K562 (cell line): ENCODE measurements at regions not wholly inside any gene's neighbourhood (a gene's known extent, or its start where the extent isn't known, plus 50 kb on each side); places are given as distances from the start of the nearest gene placed in this dataset.

ENCODE experiments used
- ATAC-seq: fragments of 200-7000 bp; cut with Tn5 transposase; 3 replicates; pipeline ENCODE4 v1.9.1; 2020; ENCODE audit warnings: moderate library complexity
- BruUV-seq: library from RNA; stranded (reverse); fragments of 400-500 nt; replicated peaks from 2 replicates; lab custom pipeline; 2021; lab: Mats Ljungman, UMichigan
- CTCF ChIA-PET: fragments of 300-600 bp; formaldehyde crosslinking; extraction: SDS; loops from one replicate; lab custom pipeline; 2021; ENCODE audit warnings: low intra/inter-chr PET ratio; lab: Yijun Ruan, JAX
- POLR2A ChIA-PET: fragments of 300-600, 350-650 bp; sonication (Branson Sonifier 250); formaldehyde crosslinking; extraction: SDS; loops from one replicate; lab custom pipeline; 2021; ENCODE audit warnings: antibody characterized with exemption, inconsistent platforms; lab: Yijun Ruan, JAX
- DNase-seq, 4 experiments: peaks; one replicate each; pipeline versions ENCODE4 v3.0.0 to v3.0.0-alpha.2; 2011 to 2018; ENCODE audit warnings: low spot score in 3 of 4, mixed read lengths in 3 of 4; ENCODE audit errors: extremely low read depth in 1 of 4
- FAIRE-seq: peaks from 2 replicates; lab custom pipeline; 2011; peaks lifted over from hg19 to GRCh38; lab: Jason Lieb, UNC
- H2AFZ ChIP-seq: 2 replicates; pipeline ENCODE4 v1.6.0; 2011; ENCODE audit warnings: low read depth, low read length, control low read depth, inconsistent platforms
- H3K27ac ChIP-seq: fragments of 200-600 bp; 3 replicates; pipeline ENCODE4 v1.8.0; 2011; ENCODE audit warnings: low read depth, mild to moderate bottlenecking, control low read depth, inconsistent platforms, low read length, moderate library complexity, mixed read lengths; ENCODE audit errors: extremely low read depth
- H3K27me3 ChIP-seq, 2 experiments: fragments of 300-600 bp in 1 of 2; 2 replicates in 1 of 2; 3 replicates in 1 of 2; pipeline versions ENCODE4 v1.6.0 to v1.8.0; 2011; ENCODE audit warnings: inconsistent platforms in 2 of 2, low read length in 2 of 2, mild to moderate bottlenecking in 1 of 2, mixed read lengths in 1 of 2, moderate library complexity in 1 of 2; ENCODE audit not compliant: control insufficient read depth in 2 of 2, insufficient read depth in 2 of 2
- H3K36me3 ChIP-seq: fragments of 300-600 bp; 3 replicates; pipeline ENCODE4 v1.8.0; 2011; ENCODE audit warnings: mild to moderate bottlenecking, low read length, inconsistent platforms; ENCODE audit not compliant: control insufficient read depth, insufficient read depth
- H3K4me1 ChIP-seq, 2 experiments: fragments of 200-600 bp in 1 of 2; replicated peaks in 1 of 2; 2 replicates in 1 of 2; 3 replicates in 1 of 2; pipeline versions ENCODE4 v1.5.1 to v1.8.0; 2011; ENCODE audit warnings: inconsistent platforms in 2 of 2, low read length in 2 of 2, mild to moderate bottlenecking in 1 of 2, mixed read lengths in 1 of 2, moderate library complexity in 1 of 2; ENCODE audit not compliant: control insufficient read depth in 2 of 2, insufficient read depth in 2 of 2
- H3K4me2 ChIP-seq: 2 replicates; pipeline ENCODE4 v1.6.1; 2011; ENCODE audit warnings: low read length, control low read depth, inconsistent platforms, mixed read lengths; ENCODE audit not compliant: insufficient read depth
- H3K4me3 ChIP-seq: fragments of 200-600 bp; sonication (generic), shearing (Covaris generic); 2 replicates; pipeline ENCODE4 v1.5.1; 2016; ENCODE audit warnings: control low read depth, inconsistent platforms
- H3K79me2 ChIP-seq: fragments of 200-600 bp; 3 replicates; pipeline ENCODE4 v1.8.0; 2011; ENCODE audit warnings: low read length, inconsistent platforms; ENCODE audit not compliant: control insufficient read depth, insufficient read depth
- H3K9ac ChIP-seq, 2 experiments: 2 replicates each; pipeline versions ENCODE4 v1.6.0 to v1.6.1; 2011; ENCODE audit warnings: low read depth in 2 of 2, low read length in 2 of 2, control low read depth in 1 of 2, inconsistent platforms in 1 of 2, mild to moderate bottlenecking in 1 of 2, mixed read lengths in 1 of 2; ENCODE audit not compliant: insufficient read depth in 1 of 2
- H3K9me1 ChIP-seq: one replicate; pipeline ENCODE4 v1.6.0; 2011; ENCODE audit warnings: inconsistent platforms, mild to moderate bottlenecking, low read length, moderate library complexity; ENCODE audit not compliant: control insufficient read depth, insufficient read depth
- H3K9me3 ChIP-seq: replicated peaks from 2 replicates; pipeline ENCODE4 v1.5.1; 2011; ENCODE audit warnings: low read depth, low read length, inconsistent platforms; ENCODE audit not compliant: control insufficient read depth, insufficient read depth
- H4K20me1 ChIP-seq: replicated peaks from 2 replicates; pipeline ENCODE4 v1.6.1; 2011; ENCODE audit warnings: low read length, inconsistent platforms, mixed read lengths; ENCODE audit not compliant: control insufficient read depth, insufficient read depth
- MTF1 ChIP-seq: fragments of 250-450 bp; sonication (Bioruptor Pico); IDR thresholded peaks from 2 replicates; pipeline ENCODE4 v1.9.0; 2021; ENCODE audit warnings: moderate library complexity, mild to moderate bottlenecking, inconsistent platforms, borderline replicate concordance
- NFYB ChIP-seq: IDR thresholded peaks from 2 replicates; pipeline ENCODE4 v1.6.1; 2011; ENCODE audit warnings: mild to moderate bottlenecking, moderate library complexity; ENCODE audit not compliant: insufficient read length; ENCODE audit errors: extremely low read depth
- RAD51 ChIP-seq: fragments of 450-650 bp; IDR thresholded peaks from 2 replicates; pipeline ENCODE4 v1.7.1; 2016; ENCODE audit warnings: low read depth, mild to moderate bottlenecking, borderline replicate concordance
- TFE3 ChIP-seq: fragments of 450-650 bp; formaldehyde crosslinking; IDR thresholded peaks from 2 replicates; pipeline ENCODE4 v1.4.0; 2020; ENCODE audit warnings: mild to moderate bottlenecking, mixed read lengths
- USF2 ChIP-seq: sonication (generic); formaldehyde crosslinking; IDR thresholded peaks from 2 replicates; pipeline ENCODE4 v1.5.0; 2020; ENCODE audit warnings: missing genetic modification reagents
- ZNF766 ChIP-seq: fragments of 200-800 bp; sonication (Bioruptor generic); conservative IDR thresholded peaks from 2 replicates; pipeline ENCODE4 v1.6.1; 2016; ENCODE audit warnings: missing genetic modification characterization, missing compliant biosample characterization
- WGBS: fragments of 100-300 bp; shearing (Covaris generic); methylation state at CpG from one replicate; pipeline ENCODE4 v1.1.6; 2016; ENCODE audit warnings: low coverage, mixed read lengths; ENCODE audit not compliant: insufficient coverage; ENCODE audit errors: missing lambda C conversion rate; 5-methylcytosine and 5-hydroxymethylcytosine counted together
- in situ Hi-C: fragments of 300-500 bp; cut with MboI; formaldehyde crosslinking; loops from 4 replicates; pipeline ENCODE4 v1.15.0; 2018; ENCODE audit warnings: inconsistent platforms, mixed read lengths
- intact Hi-C: fragments of 100-400 bp; cut with micrococcal nuclease; formaldehyde crosslinking; loops from 2 replicates; pipeline ENCODE4 v1.14.2; 2022

- 20% methylated on average over 1 of the region's 1 CpG for WGBS
- in situ Hi-C loops: no loop called here
- FAIRE-seq: no peak
Observed at GRCh38 chr21:31813862-31814261, 59.0 kb upstream of the HUNK start.

More at GRCh38 chr21:31813862-31814261, 59.0 kb upstream of the HUNK start:
- ChIA-PET CTCF (no interaction called here), POLR2A (no interaction called here)
- H3K79me2 ChIP-seq: no peaks in the 10 kb centered on the region
- no peaks in the 10 kb centered on the region for H3K4me1 ChIP-seq
- H3K9ac ChIP-seq: no peak overlapping the region
- H3K9me3 ChIP-seq: no peaks in the 10 kb centered on the region
- no peaks in the 10 kb centered on the region for H3K9me1 ChIP-seq
- H3K27ac ChIP-seq: no peak overlapping the region
- H3K4me3 ChIP-seq: no peak overlapping the region
- peaks cover 7 to 10% of the 10 kb centered on the region in 2 experiments; a peak in 3 of 5 replicates for H3K27me3 ChIP-seq
- no TSS peak for BruUV-seq
- intact Hi-C loops: no loop called here
- no peak overlapping the region for H2AFZ ChIP-seq
- no peaks in the 10 kb centered on the region for H4K20me1 ChIP-seq
- peak; percentile 60; the same call in 1 of the 2 replicates for TF ChIP-seq USF2 (CRISPR knock-in tag)
- TF ChIP-seq NFYB: peak; percentile 71
- no peak for TF ChIP-seq ZNF766 (CRISPR knock-in tag)
- peak; percentile 57; the same call in 1 of the 2 replicates for TF ChIP-seq RAD51
- no peak for TF ChIP-seq MTF1 (CRISPR knock-in tag)
- peak; percentile 65 for TF ChIP-seq TFE3 (CRISPR knock-in tag)
- H3K4me2 ChIP-seq: no peak overlapping the region
- ATAC-seq (no peak), DNase-seq (peak in 3 of 4 experiments; percentile 28 to 68 (median 58))
- H3K36me3 ChIP-seq: no peaks in the 10 kb centered on the region
